Adrenal gland (tissue), 9 donors: ENCODE measurements at regions not wholly inside any gene's neighbourhood (a gene's known extent, or its start where the extent isn't known, plus 50 kb on each side); places are given as distances from the start of the nearest gene placed in this dataset.
"Not testable (repeated sequence)": the region's sequence is repeated elsewhere in the genome, so short reads cannot be mapped to it uniquely, and the experiment has no call there.

Experiments used
- DNase-seq, 7 donors: peaks; one replicate each; pipeline ENCODE4 v3.0.0-alpha.2; 2019 to 2020
- H3K27ac ChIP-seq, 5 donors: fragments of 200-600 bp; sonication (generic) in 4 of 5; 1 replicate in 3 of 5; 2 replicates in 2 of 5; pipeline versions ENCODE4 v1.5.1 to v1.8.0; 2016 to 2020; ENCODE audit warnings: mild to moderate bottlenecking in 1 of 5
- H3K27me3 ChIP-seq: fragments of 200-600 bp; 2 replicates; pipeline ENCODE4 v1.8.0; 2021
- H3K36me3 ChIP-seq, 2 donors: fragments of 200-600 bp; replicated peaks in 1 of 2; 1 replicate in 1 of 2; 2 replicates in 1 of 2; pipeline versions ENCODE4 v1.5.1 to v1.8.0; 2018 to 2022
- H3K4me1 ChIP-seq, 2 donors: fragments of 200-600 bp; replicated peaks in 1 of 2; 1 replicate in 1 of 2; 2 replicates in 1 of 2; pipeline versions ENCODE4 v1.5.1 to v1.8.0; 2018 to 2021
- H3K4me3 ChIP-seq, 4 donors: fragments of 200-600 bp; sonication (generic) in 3 of 4; one replicate each; pipeline ENCODE4 v1.5.1; 2016 to 2018
- H3K9me3 ChIP-seq, 3 donors: fragments of 200-600 bp; sonication (generic) in 1 of 3; replicated peaks in 1 of 3; 1 replicate in 2 of 3; 2 replicates in 1 of 3; pipeline versions ENCODE4 v1.5.1 to v1.8.0; 2016 to 2021
- POLR2A ChIP-seq, 2 donors: fragments of 450-650 bp; IDR thresholded peaks; one replicate each; pipeline ENCODE4 v1.6.1; 2017; ENCODE audit warnings: antibody characterized with exemption in 2 of 2, mild to moderate bottlenecking in 2 of 2, moderate library complexity in 1 of 2
- whole genome bisulfite sequencing, 4 donors: extraction: QIAGEN DNeasy Blood & Tissue Kit in 2 of 4; methylation state at CpG; one replicate each; pipeline versions ENCODE4 v1.1.5 to v1.1.7; 2013 to 2017; 5-methylcytosine and 5-hydroxymethylcytosine counted together
- intact Hi-C, 2 donors: fragments of 100-400 bp; cut with DNase I; formaldehyde crosslinking; loops; one replicate each; pipeline versions ENCODE4 v1.14.1 to v1.15.0; 2022 to 2023
- TF ChIP-seq, protein P1 (sequence below), 6 experiments: fragments of 450-650 bp in 4 of 6; fragments of 200-600 bp in 2 of 6; sonication (generic) in 1 of 6; IDR thresholded peaks; 1 replicate in 5 of 6; 2 replicates in 1 of 6; pipeline versions ENCODE4 v1.5.1 to v1.8.0; 2016 to 2021; ENCODE audit warnings: antibody characterized with exemption in 6 of 6, mild to moderate bottlenecking in 2 of 6, moderate library complexity in 1 of 6
- donor health status: healthy with polysubstance abuse.
- donor health status: Bipolar disorder and iron deficiency.
- donor health status: DM: yes; HTN: yes; CAD: no.
- donor health status: DM: no; HTN: no; CAD: no.
- donor health status: DM: no; HTN: no; CAD: no.

DNA sequence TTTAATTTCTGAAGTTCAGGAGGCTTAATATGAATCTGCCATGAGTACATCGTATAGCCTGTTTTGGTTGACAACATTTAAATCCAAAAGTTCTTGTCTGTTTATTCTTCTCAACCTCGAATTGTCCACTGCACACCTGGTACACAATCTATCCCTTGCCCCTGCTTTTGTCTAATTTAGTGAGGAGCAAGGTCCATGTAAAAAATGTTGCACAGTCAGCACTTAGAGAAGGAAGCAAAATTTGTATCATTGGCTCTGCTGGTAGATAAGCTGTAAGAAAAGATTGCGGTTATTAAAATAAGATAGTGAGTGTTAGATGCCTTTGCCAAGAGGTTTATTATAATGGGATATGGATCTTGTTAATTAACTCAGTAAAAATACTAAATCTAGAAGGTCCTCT is 761.5 kb downstream of the RAPGEF2 start:
- Histone ChIP-seq H3K9me3 (no peaks in the 10 kb centered on the region), H3K4me1 (no peaks in the 10 kb centered on the region), H3K4me3 (no peak overlapping the region), H3K27me3 (no peaks in the 10 kb centered on the region), H3K27ac (no peak overlapping the region), H3K36me3 (no peaks in the 10 kb centered on the region)
- DNase-seq = no peak
- WGBS, 4 donors = 62 to 78% (median 75%) methylated on average over 3 of the region's 3 CpGs
- TF ChIP-seq POLR2A (IDR thresholded peaks at IDR 0.05) = no peak
- TF ChIP-seq, protein P1, sequence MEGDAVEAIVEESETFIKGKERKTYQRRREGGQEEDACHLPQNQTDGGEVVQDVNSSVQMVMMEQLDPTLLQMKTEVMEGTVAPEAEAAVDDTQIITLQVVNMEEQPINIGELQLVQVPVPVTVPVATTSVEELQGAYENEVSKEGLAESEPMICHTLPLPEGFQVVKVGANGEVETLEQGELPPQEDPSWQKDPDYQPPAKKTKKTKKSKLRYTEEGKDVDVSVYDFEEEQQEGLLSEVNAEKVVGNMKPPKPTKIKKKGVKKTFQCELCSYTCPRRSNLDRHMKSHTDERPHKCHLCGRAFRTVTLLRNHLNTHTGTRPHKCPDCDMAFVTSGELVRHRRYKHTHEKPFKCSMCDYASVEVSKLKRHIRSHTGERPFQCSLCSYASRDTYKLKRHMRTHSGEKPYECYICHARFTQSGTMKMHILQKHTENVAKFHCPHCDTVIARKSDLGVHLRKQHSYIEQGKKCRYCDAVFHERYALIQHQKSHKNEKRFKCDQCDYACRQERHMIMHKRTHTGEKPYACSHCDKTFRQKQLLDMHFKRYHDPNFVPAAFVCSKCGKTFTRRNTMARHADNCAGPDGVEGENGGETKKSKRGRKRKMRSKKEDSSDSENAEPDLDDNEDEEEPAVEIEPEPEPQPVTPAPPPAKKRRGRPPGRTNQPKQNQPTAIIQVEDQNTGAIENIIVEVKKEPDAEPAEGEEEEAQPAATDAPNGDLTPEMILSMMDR (IDR thresholded peaks at IDR 0.05) = no peak
- intact Hi-C loops = no loop called here

DNA sequence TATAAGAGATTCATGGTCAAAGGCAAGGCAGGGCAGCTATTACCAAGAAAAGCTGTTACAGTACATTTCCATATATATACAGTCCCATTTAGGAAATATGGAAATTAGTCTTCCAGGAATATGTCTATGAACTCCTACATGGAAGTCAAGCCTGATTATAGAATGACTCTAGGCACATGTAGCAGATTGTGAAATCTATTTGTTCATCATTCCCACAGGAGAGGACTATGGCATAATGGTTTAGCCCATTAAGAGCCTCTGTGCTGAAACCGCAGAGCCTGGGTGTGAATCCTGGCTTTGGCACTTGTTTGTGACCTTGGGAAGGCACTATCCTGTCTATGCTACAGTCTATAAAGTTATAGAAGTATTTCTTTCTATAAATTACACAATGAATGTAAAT is 764.8 kb downstream of the RAPGEF2 start:
- no peaks in the 10 kb centered on the region for H3K27me3 ChIP-seq
- no peak overlapping the region for H3K4me3 ChIP-seq
- WGBS, 4 donors = 91 to 95% (median 93%) methylated on average over 1 of the region's 1 CpG
- no peak for TF ChIP-seq POLR2A (IDR thresholded peaks at IDR 0.05)
- TF ChIP-seq, protein P1 (IDR thresholded peaks at IDR 0.05) = no peak
- H3K36me3 ChIP-seq = no peaks in the 10 kb centered on the region
- H3K27ac ChIP-seq = no peak overlapping the region
- no peaks in the 10 kb centered on the region for H3K4me1 ChIP-seq
- intact Hi-C loops = no loop called here
- DNase-seq = no peak
- H3K9me3 ChIP-seq = no peaks in the 10 kb centered on the region

DNA sequence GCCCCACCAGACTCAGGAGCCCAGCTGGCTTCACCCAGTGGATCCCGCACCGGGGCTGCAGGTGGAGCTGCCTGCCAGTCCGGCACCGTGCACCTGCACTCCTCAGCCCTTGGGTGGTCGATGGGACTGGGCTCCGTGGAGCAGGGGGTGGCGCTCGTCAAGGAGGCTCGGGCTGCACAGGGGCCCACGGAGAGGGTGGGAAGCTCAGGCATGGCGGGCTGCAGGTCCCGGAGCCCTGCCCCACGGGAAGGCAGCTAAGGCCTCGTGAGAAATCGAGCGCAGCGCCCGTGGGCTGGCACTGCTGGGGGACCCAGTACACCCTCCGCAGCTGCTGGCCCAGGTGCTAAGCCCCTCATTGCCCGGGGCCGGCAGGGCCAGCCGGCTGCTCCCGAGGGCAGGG is 766.1 kb downstream of the RAPGEF2 start:
- H3K27me3 ChIP-seq, H3K4me3 ChIP-seq, H3K4me1 ChIP-seq, H3K27ac ChIP-seq, H3K36me3 ChIP-seq, H3K9me3 ChIP-seq, DNase-seq, intact Hi-C loops: not testable (repeated sequence)
- 86 to 98% (median 94%) methylated on average over 10 to 23 of the region's 23 CpGs for WGBS, 4 donors

DNA sequence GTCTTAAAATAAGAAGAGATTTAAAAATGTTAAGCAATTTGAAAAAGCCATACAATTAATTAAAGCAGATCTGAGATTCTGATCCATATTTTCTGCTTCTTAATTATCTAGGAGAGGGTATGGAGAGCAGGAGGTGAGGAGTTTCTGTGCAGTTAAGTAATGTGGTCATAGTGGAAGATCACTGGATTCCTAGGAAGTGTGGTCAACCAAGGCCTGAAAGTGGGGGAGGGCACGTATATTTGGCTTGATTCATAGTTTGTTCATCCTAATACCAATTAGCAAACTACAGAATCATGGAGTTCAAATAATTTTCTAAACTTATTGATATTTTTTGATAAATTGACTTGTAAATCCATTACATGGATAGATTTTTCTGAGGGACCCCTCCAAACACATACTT is 768.3 kb downstream of the RAPGEF2 start:
- no peaks in the 10 kb centered on the region for H3K27me3 ChIP-seq
- no peak overlapping the region for H3K27ac ChIP-seq
- H3K9me3 ChIP-seq = no peaks in the 10 kb centered on the region
- DNase-seq = no peak
- H3K36me3 ChIP-seq = no peaks in the 10 kb centered on the region
- WGBS, 4 donors = 89 to 96% (median 93%) methylated on average over 1 of the region's 1 CpG
- H3K4me3 ChIP-seq = no peak overlapping the region
- TF ChIP-seq POLR2A (IDR thresholded peaks at IDR 0.05) = no peak
- TF ChIP-seq, protein P1 (IDR thresholded peaks at IDR 0.05) = no peak
- intact Hi-C loops = no loop called here
- H3K4me1 ChIP-seq = no peaks in the 10 kb centered on the region

DNA sequence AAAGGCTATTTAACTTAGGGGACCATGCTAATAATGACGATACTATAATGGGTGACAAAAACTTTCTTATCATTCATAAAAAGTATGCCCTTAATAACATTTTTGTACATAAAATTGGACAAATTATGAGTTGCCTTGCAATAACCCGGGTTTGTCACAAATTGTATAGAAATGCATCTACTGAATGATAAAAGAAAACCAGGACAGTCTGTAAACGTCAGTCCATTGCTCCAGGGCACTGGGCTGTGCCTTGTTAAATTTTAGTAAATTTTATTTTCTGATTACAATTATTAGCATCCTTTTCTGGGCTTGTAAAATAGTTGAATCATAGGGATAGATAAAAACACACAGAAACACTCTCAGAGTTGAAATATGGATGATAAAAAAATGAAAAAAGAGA is 778.3 kb downstream of the RAPGEF2 start:
- DNase-seq = no peak
- TF ChIP-seq, protein P1 (IDR thresholded peaks at IDR 0.05) = no peak
- TF ChIP-seq POLR2A (IDR thresholded peaks at IDR 0.05) = no peak
- no peak overlapping the region for H3K4me3 ChIP-seq
- intact Hi-C loops = no loop called here
- no peaks in the 10 kb centered on the region for H3K27me3 ChIP-seq
- H3K4me1 ChIP-seq = no peaks in the 10 kb centered on the region
- 67 to 76% (median 70%) methylated on average over 3 of the region's 3 CpGs for WGBS, 4 donors
- no peak overlapping the region for H3K27ac ChIP-seq
- no peaks in the 10 kb centered on the region for H3K9me3 ChIP-seq
- no peaks in the 10 kb centered on the region for H3K36me3 ChIP-seq
